ENCODE measurements at regions not wholly inside any gene's neighbourhood (a gene's known extent, or its start where the extent isn't known, plus 50 kb on each side); places are given as distances from the start of the nearest gene placed in this dataset.
A peak's percentile ranks its signal among the peaks of the same experiment; 100 is the strongest.

GRCh38 chr19:31725051-31725450 lies 375.8 kb upstream of the TSHZ3 start:
- peaks cover 0 to 1% (median 0%) of the 10 kb centered on the region in 5 donors for H3K4me1 ChIP-seq (ENCODE audit: control insufficient read depth in 5 of 5, insufficient read depth in 5 of 5, low read length in 5 of 5)
- no peak overlapping the region for H3K9ac ChIP-seq (ENCODE audit: insufficient read depth in 1 of 2, low read length in 2 of 2)
- no peak overlapping the region for H3K27ac ChIP-seq (ENCODE audit: low read depth in 1 of 2, low read length in 1 of 2)
- H3K4me3 ChIP-seq, result no peak overlapping the region
- no peaks in the 10 kb centered on the region for H3K9me3 ChIP-seq (ENCODE audit: control insufficient read depth in 4 of 4, insufficient read depth in 3 of 4, low read length in 3 of 4)
- no peaks in the 10 kb centered on the region for H3K27me3 ChIP-seq (ENCODE audit: control insufficient read depth in 3 of 3, insufficient read depth in 3 of 3, low read length in 2 of 3)
- no peak for ATAC-seq (ENCODE audit: insufficient read depth, low FRiP score)
- H3K36me3 ChIP-seq (ENCODE audit: control insufficient read depth in 4 of 4, insufficient read depth in 4 of 4, low read length in 4 of 4), result no peaks in the 10 kb centered on the region
- WGBS, 2 donors, result 51 to 70% methylated on average over 3 of the region's 3 CpGs
- TF ChIP-seq CTCF (IDR thresholded peaks at IDR 0.05; ENCODE audit: control extremely low read depth, extremely low read depth), result no peak
- peak in 1 of 3 donors; percentile 27 for DNase-seq

- no peak for TF ChIP-seq CTCF (IDR thresholded peaks at IDR 0.05; ENCODE audit: control extremely low read depth, extremely low read depth)
- Histone ChIP-seq H3K27ac (ENCODE audit: low read depth in 1 of 2, low read length in 1 of 2) (no peak overlapping the region), H3K36me3 (ENCODE audit: control insufficient read depth in 4 of 4, insufficient read depth in 4 of 4, low read length in 4 of 4) (no peaks in the 10 kb centered on the region), H3K4me3 (no peak overlapping the region), H3K9me3 (ENCODE audit: control insufficient read depth in 4 of 4, insufficient read depth in 3 of 4, low read length in 3 of 4) (no peaks in the 10 kb centered on the region), H3K4me1 (ENCODE audit: control insufficient read depth in 5 of 5, insufficient read depth in 5 of 5, low read length in 5 of 5) (peaks cover 0 to 1% (median 0%) of the 10 kb centered on the region in 5 donors), H3K27me3 (ENCODE audit: control insufficient read depth in 3 of 3, insufficient read depth in 3 of 3, low read length in 2 of 3) (no peaks in the 10 kb centered on the region), H3K9ac (ENCODE audit: insufficient read depth in 1 of 2, low read length in 2 of 2) (no peak overlapping the region)
- WGBS, 2 donors, result 83 to 85% methylated on average over 10 of the region's 10 CpGs
- DNase-seq (peak in 2 of 3 donors; percentile 31 to 60), ATAC-seq (ENCODE audit: insufficient read depth, low FRiP score) (no peak)
Measured at GRCh38 chr19:31727536-31727935, 378.3 kb upstream of the TSHZ3 start.

GRCh38 chr19:31730270-31730669 lies 381.0 kb upstream of the TSHZ3 start:
- no peak for TF ChIP-seq CTCF (IDR thresholded peaks at IDR 0.05; ENCODE audit: control extremely low read depth, extremely low read depth)
- ATAC-seq (ENCODE audit: insufficient read depth, low FRiP score) (no peak), DNase-seq (no peak)
- 78 to 79% methylated on average over 2 of the region's 2 CpGs for WGBS, 2 donors
- no peak overlapping the region for H3K4me3 ChIP-seq
- H3K27ac ChIP-seq (ENCODE audit: low read depth in 1 of 2, low read length in 1 of 2), result no peak overlapping the region
- H3K9me3 ChIP-seq (ENCODE audit: control insufficient read depth in 4 of 4, insufficient read depth in 3 of 4, low read length in 3 of 4), result no peaks in the 10 kb centered on the region
- no peaks in the 10 kb centered on the region for H3K27me3 ChIP-seq (ENCODE audit: control insufficient read depth in 3 of 3, insufficient read depth in 3 of 3, low read length in 2 of 3)
- no peak overlapping the region for H3K9ac ChIP-seq (ENCODE audit: insufficient read depth in 1 of 2, low read length in 2 of 2)
- H3K4me1 ChIP-seq (ENCODE audit: control insufficient read depth in 5 of 5, insufficient read depth in 5 of 5, low read length in 5 of 5), result peaks cover 0 to 1% (median 0%) of the 10 kb centered on the region in 5 donors
- no peaks in the 10 kb centered on the region for H3K36me3 ChIP-seq (ENCODE audit: control insufficient read depth in 4 of 4, insufficient read depth in 4 of 4, low read length in 4 of 4)

- no peaks in the 10 kb centered on the region for H3K4me1 ChIP-seq (ENCODE audit: control insufficient read depth in 5 of 5, insufficient read depth in 5 of 5, low read length in 5 of 5)
- no peak for ATAC-seq (ENCODE audit: insufficient read depth, low FRiP score)
Measured at GRCh38 chr19:31733591-31733990, 384.4 kb upstream of the TSHZ3 start.

More at GRCh38 chr19:31733591-31733990, 384.4 kb upstream of the TSHZ3 start:
- Histone ChIP-seq H3K27me3 (ENCODE audit: control insufficient read depth in 3 of 3, insufficient read depth in 3 of 3, low read length in 2 of 3) (no peaks in the 10 kb centered on the region), H3K27ac (ENCODE audit: low read depth in 1 of 2, low read length in 1 of 2) (no peak overlapping the region), H3K9me3 (ENCODE audit: control insufficient read depth in 4 of 4, insufficient read depth in 3 of 4, low read length in 3 of 4) (no peaks in the 10 kb centered on the region), H3K4me3 (no peak overlapping the region), H3K36me3 (ENCODE audit: control insufficient read depth in 4 of 4, insufficient read depth in 4 of 4, low read length in 4 of 4) (no peaks in the 10 kb centered on the region), H3K9ac (ENCODE audit: insufficient read depth in 1 of 2, low read length in 2 of 2) (no peak overlapping the region)
- no peak for TF ChIP-seq CTCF (IDR thresholded peaks at IDR 0.05; ENCODE audit: control extremely low read depth, extremely low read depth)
- no peak for DNase-seq
- 86 to 88% methylated on average over 8 of the region's 8 CpGs for WGBS, 2 donors

Measured in lung (tissue), 11 donors.